Heart left ventricle (tissue), 13 donors: ENCODE measurements at regions not wholly inside any gene's neighbourhood (a gene's known extent, or its start where the extent isn't known, plus 50 kb on each side); places are given as distances from the start of the nearest gene placed in this dataset.

ENCODE experiments used
- POLR2A ChIP-seq, 2 donors: fragments of 450-650 bp; IDR thresholded peaks; one replicate each; pipeline ENCODE4 v1.6.1; 2017; ENCODE audit warnings: antibody characterized with exemption in 2 of 2, mild to moderate bottlenecking in 2 of 2, moderate library complexity in 2 of 2
- TF ChIP-seq, protein P1 (sequence below), 12 donors: fragments of 200-600 bp; sonication (generic) in 4 of 12; IDR thresholded peaks; one replicate each; pipeline versions ENCODE4 v1.5.0 to v1.8.0; 2018 to 2022; ENCODE audit warnings: antibody characterized with exemption in 12 of 12, mild to moderate bottlenecking in 5 of 12
- donor health status: ischemic (EF 13 %, LVEDD 7.1; RV severe dilation, severe dysfunction).
- donor health status: DM: no; HTN: yes; CAD: no.
- donor health status: DM: no; HTN: no; CAD: no.
- donor health status: ischemic (EF 25% LVEDD 6.9; RV normal size, moderate dysfunction).
- donor health status: ischemic (EF 25% LVEDD 5.7; RV mildly dilated, moderate dysfunction).
- donor health status: ischemic (EF 35%, LVEDD 5.7; RV mildly dilated, moderate dysfunction).
- donor health status: nonischemic (EF 11% LVEDD 7.7; RV severe dilation, severe dysfunction).
- donor health status: DM: yes; HTN: yes; CAD: no.
- donor health status: PGD.
- donor health status: ischemic (EF 29% LVEDD 5.4; RV normal size, mild dysfunction).
- donor health status: nonischemic (EF 23%, LVEDD 6.1; RV moderate dilation, normal function).

DNA sequence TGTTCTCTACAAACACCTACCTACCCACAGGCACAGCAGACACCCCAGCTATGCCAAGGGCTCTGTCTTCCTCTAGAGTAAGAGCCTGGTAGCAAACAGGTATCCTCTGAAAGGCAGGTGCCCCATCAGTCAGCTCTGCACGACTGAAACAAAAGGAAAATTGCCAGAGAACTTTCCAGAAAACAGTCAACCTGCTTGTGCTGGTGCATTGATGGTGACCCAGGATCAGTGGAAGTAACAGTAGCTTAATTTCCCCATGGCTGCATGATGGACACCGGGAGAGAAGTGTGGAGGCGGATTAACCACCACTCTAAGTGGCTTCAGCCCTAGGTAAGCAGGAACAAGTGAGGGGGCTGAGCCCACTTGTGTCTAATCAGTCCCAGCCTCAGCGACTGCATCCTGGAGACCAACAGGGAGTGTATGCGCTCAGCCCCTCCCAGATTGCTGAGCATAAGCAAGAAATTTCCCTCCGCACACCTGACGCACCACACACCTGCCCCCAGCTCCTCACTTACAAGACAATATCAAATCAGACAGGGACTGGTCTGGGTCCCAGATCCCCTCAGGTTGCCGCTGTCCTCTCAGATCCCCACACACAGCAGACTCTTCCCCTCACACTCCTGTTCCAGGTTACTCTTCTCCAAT is 70.7 kb upstream of the IGLL5 start:
- TF ChIP-seq, protein P1, sequence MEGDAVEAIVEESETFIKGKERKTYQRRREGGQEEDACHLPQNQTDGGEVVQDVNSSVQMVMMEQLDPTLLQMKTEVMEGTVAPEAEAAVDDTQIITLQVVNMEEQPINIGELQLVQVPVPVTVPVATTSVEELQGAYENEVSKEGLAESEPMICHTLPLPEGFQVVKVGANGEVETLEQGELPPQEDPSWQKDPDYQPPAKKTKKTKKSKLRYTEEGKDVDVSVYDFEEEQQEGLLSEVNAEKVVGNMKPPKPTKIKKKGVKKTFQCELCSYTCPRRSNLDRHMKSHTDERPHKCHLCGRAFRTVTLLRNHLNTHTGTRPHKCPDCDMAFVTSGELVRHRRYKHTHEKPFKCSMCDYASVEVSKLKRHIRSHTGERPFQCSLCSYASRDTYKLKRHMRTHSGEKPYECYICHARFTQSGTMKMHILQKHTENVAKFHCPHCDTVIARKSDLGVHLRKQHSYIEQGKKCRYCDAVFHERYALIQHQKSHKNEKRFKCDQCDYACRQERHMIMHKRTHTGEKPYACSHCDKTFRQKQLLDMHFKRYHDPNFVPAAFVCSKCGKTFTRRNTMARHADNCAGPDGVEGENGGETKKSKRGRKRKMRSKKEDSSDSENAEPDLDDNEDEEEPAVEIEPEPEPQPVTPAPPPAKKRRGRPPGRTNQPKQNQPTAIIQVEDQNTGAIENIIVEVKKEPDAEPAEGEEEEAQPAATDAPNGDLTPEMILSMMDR (IDR thresholded peaks at IDR 0.05): no peak
- no peak for TF ChIP-seq POLR2A (IDR thresholded peaks at IDR 0.05)
